KMS-11 (cell line): ENCODE measurements at regions not wholly inside any gene's neighbourhood (a gene's known extent, or its start where the extent isn't known, plus 50 kb on each side); places are given as distances from the start of the nearest gene placed in this dataset.

ENCODE experiments used
- H2AFZ ChIP-seq: fragments of 200-600 bp; sonication (generic); 2 replicates; pipeline ENCODE4 v1.6.1; 2016; ENCODE audit warnings: antibody characterized with exemption, mixed run types, low read depth
- H3K27ac ChIP-seq: fragments of 200-600 bp; sonication (generic); 2 replicates; pipeline ENCODE4 v1.6.1; 2016; ENCODE audit warnings: mild to moderate bottlenecking, mixed run types
- H3K27me3 ChIP-seq: fragments of 200-600 bp; sonication (generic); 2 replicates; pipeline ENCODE4 v1.6.1; 2017; ENCODE audit warnings: mild to moderate bottlenecking, low read depth, mixed run types, moderate library complexity; ENCODE audit not compliant: insufficient read depth
- H3K36me3 ChIP-seq: fragments of 200-600 bp; sonication (generic); 2 replicates; pipeline ENCODE4 v1.6.1; 2017; ENCODE audit warnings: mild to moderate bottlenecking, mixed run types; ENCODE audit not compliant: insufficient read depth
- H3K4me1 ChIP-seq: fragments of 200-600 bp; sonication (generic); 2 replicates; pipeline ENCODE4 v1.6.1; 2016; ENCODE audit warnings: mild to moderate bottlenecking, low read depth, mixed run types; ENCODE audit not compliant: poor library complexity, severe bottlenecking
- H3K4me2 ChIP-seq: fragments of 200-600 bp; sonication (generic); 2 replicates; pipeline ENCODE4 v1.7.0; 2016; ENCODE audit warnings: mild to moderate bottlenecking, mixed run types
- H3K4me3 ChIP-seq: fragments of 200-600 bp; sonication (generic); IDR thresholded peaks from 2 replicates; pipeline ENCODE4 v1.6.1; 2017; ENCODE audit warnings: low read depth, low read length, mixed read lengths; ENCODE audit not compliant: insufficient read depth
- H3K79me2 ChIP-seq: fragments of 200-600 bp; sonication (generic); 2 replicates; pipeline ENCODE4 v1.6.1; 2016; ENCODE audit warnings: low read depth, mixed run types; ENCODE audit not compliant: insufficient read depth
- H3K9ac ChIP-seq: fragments of 200-600 bp; sonication (generic); 2 replicates; pipeline ENCODE4 v1.6.1; 2016; ENCODE audit warnings: mild to moderate bottlenecking, mixed run types
- H4K20me1 ChIP-seq: fragments of 200-600 bp; sonication (generic); 2 replicates; pipeline ENCODE4 v1.6.1; 2016; ENCODE audit warnings: mild to moderate bottlenecking, mixed run types; ENCODE audit not compliant: insufficient read depth
- TF ChIP-seq, protein P1 (sequence below): fragments of 200-600 bp; sonication (generic); conservative IDR thresholded peaks from 2 replicates; pipeline ENCODE4 v1.6.1; 2017; ENCODE audit warnings: low read depth, mild to moderate bottlenecking, antibody characterized with exemption, low read length, moderate library complexity, mixed read lengths

DNA sequence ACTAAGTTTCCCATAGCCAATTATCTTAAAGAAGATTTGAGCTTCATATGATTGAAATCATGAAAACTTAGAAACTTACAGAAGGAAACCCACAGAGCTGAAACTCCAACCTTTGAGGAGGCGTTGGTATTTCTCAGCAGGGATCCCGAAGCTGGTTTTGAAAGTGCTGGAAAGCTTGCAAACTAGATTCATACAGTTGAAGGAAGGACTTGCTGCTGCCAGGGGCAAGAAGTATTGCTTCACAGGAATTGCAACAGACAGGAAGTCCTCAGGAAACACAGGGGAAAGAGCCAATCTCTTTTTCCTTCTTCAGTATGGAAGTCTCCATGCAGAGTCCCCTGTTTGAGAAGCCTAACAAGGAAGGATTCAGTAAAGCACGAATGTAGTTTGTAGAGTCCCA, 419.7 kb downstream of the CD109 start:
- H3K79me2 ChIP-seq, result no peaks in the 10 kb centered on the region
- no peak overlapping the region for H2AFZ ChIP-seq
- H4K20me1 ChIP-seq, result no peaks in the 10 kb centered on the region
- H3K27me3 ChIP-seq, result no peaks in the 10 kb centered on the region
- TF ChIP-seq, protein P1, sequence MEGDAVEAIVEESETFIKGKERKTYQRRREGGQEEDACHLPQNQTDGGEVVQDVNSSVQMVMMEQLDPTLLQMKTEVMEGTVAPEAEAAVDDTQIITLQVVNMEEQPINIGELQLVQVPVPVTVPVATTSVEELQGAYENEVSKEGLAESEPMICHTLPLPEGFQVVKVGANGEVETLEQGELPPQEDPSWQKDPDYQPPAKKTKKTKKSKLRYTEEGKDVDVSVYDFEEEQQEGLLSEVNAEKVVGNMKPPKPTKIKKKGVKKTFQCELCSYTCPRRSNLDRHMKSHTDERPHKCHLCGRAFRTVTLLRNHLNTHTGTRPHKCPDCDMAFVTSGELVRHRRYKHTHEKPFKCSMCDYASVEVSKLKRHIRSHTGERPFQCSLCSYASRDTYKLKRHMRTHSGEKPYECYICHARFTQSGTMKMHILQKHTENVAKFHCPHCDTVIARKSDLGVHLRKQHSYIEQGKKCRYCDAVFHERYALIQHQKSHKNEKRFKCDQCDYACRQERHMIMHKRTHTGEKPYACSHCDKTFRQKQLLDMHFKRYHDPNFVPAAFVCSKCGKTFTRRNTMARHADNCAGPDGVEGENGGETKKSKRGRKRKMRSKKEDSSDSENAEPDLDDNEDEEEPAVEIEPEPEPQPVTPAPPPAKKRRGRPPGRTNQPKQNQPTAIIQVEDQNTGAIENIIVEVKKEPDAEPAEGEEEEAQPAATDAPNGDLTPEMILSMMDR, result no peak
- no peak overlapping the region for H3K27ac ChIP-seq
- no peaks in the 10 kb centered on the region for H3K36me3 ChIP-seq
- H3K4me1 ChIP-seq, result no peaks in the 10 kb centered on the region
- no peak overlapping the region for H3K4me2 ChIP-seq
- H3K4me3 ChIP-seq, result no peak overlapping the region
- H3K9ac ChIP-seq, result no peak overlapping the region

DNA sequence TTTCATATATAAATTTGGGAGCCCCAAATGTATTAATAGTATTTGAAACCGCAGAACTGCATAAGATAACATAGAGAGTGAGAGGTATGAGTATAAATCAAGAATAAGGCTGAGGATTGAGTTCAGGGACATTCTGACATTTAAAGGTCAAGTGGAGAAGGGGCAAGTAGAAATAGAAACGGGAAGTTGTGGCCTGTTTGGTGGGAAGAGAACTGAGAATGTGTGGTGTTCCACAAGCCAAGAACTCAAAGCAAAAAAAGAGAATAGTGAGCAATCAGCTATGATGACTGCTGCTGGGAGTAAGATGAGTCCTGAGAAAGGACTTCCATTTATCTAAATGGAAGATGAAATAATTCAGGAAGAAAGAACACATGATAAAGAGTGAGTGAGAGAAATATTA, 418.4 kb downstream of the CD109 start:
- no peak overlapping the region for H3K4me3 ChIP-seq
- H4K20me1 ChIP-seq, result no peaks in the 10 kb centered on the region
- TF ChIP-seq, protein P1, result no peak
- H3K27me3 ChIP-seq, result no peaks in the 10 kb centered on the region
- no peaks in the 10 kb centered on the region for H3K79me2 ChIP-seq
- no peak overlapping the region for H3K9ac ChIP-seq
- H3K4me2 ChIP-seq, result no peak overlapping the region
- no peaks in the 10 kb centered on the region for H3K4me1 ChIP-seq
- no peak overlapping the region for H3K27ac ChIP-seq
- H3K36me3 ChIP-seq, result no peaks in the 10 kb centered on the region
- no peak overlapping the region for H2AFZ ChIP-seq

DNA sequence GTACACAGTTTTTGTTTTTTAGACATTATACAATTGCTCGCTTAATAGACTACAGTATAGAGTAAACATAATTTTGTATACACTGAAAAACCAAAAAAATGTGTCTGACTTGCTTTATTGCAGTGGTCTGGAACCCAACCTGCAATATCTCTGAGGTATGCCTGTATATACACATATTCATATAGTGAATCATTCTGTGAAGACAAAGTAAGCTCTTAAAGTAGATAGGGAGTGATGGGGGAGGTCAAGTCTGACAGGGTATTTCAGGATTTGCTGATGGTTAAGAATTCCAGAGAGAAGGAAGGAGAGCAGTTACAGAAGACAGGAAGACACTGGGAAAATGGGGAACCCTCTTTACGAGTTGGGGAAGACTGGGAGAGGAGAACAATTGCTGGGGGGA, 417.9 kb downstream of the CD109 start:
- Histone ChIP-seq H3K79me2 (no peaks in the 10 kb centered on the region), H2AFZ (no peak overlapping the region), H4K20me1 (no peaks in the 10 kb centered on the region), H3K4me2 (no peak overlapping the region), H3K9ac (no peak overlapping the region), H3K4me1 (no peaks in the 10 kb centered on the region), H3K4me3 (no peak overlapping the region), H3K27me3 (no peaks in the 10 kb centered on the region), H3K36me3 (no peaks in the 10 kb centered on the region), H3K27ac (no peak overlapping the region)
- TF ChIP-seq, protein P1, result no peak

DNA sequence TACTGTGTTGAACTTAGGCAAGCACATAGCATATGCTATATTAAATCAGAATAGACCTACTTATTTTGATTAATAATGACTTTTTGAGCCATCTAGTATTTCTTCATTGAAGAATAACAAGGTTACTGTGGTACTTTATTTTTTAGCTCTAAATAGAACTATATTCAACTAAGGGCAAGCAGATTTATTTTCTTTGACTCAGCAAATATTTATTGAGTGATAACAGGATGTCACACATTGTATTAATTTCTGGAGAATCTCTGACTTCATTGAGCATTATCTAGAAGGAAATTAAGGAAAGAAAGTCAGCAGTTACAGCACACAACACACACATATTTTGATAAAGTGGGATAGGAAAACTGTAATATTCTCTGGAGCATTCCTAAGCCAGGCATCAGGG, 407.4 kb downstream of the CD109 start:
- no peaks in the 10 kb centered on the region for H3K36me3 ChIP-seq
- H2AFZ ChIP-seq, result no peak overlapping the region
- H3K4me3 ChIP-seq, result no peak overlapping the region
- H3K27me3 ChIP-seq, result no peaks in the 10 kb centered on the region
- H3K9ac ChIP-seq, result no peak overlapping the region
- no peak overlapping the region for H3K4me2 ChIP-seq
- TF ChIP-seq, protein P1, result no peak
- no peaks in the 10 kb centered on the region for H3K4me1 ChIP-seq
- H3K79me2 ChIP-seq, result no peaks in the 10 kb centered on the region
- no peak overlapping the region for H3K27ac ChIP-seq
- no peaks in the 10 kb centered on the region for H4K20me1 ChIP-seq

DNA sequence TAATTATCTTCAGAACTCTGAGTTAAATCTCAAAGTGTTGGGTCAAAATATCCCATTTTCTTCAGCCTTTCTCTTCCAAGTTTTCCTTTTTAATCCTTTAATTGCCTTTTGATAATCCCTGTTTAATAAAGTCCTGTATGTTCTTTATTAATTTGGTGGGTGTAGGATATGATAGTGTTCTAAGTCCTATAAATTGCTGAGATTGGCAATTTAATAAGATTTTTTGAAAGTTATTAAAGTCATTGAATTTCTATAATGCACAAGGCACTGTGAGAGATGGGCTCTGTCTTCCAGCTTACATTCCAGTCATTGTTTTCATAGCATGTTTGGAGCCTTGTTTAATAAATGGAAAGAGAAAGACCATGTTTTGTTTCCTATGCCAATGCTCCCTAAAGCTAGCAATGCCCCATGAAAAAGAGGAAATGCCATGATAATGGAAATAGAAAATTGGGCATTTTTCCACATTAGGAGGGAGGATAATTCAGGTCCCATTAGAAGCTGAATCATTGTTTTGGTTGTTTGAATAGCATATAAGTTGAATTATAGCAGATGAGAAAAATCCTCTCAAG, 404.8 kb downstream of the CD109 start:
- Histone ChIP-seq H2AFZ (no peak overlapping the region), H3K4me3 (no peak overlapping the region), H3K27me3 (no peaks in the 10 kb centered on the region), H3K27ac (no peak overlapping the region), H3K36me3 (no peaks in the 10 kb centered on the region), H4K20me1 (no peaks in the 10 kb centered on the region), H3K4me2 (no peak overlapping the region), H3K79me2 (no peaks in the 10 kb centered on the region), H3K9ac (no peak overlapping the region), H3K4me1 (peaks cover 10% of the 10 kb centered on the region)
- TF ChIP-seq, protein P1, result no peak
